ENCODE measurements at regions not wholly inside any gene's neighbourhood (a gene's known extent, or its start where the extent isn't known, plus 50 kb on each side); places are given as distances from the start of the nearest gene placed in this dataset.
"Not testable (repeated sequence)": the region's sequence is repeated elsewhere in the genome, so short reads cannot be mapped to it uniquely, and the experiment has no call there.

DNA sequence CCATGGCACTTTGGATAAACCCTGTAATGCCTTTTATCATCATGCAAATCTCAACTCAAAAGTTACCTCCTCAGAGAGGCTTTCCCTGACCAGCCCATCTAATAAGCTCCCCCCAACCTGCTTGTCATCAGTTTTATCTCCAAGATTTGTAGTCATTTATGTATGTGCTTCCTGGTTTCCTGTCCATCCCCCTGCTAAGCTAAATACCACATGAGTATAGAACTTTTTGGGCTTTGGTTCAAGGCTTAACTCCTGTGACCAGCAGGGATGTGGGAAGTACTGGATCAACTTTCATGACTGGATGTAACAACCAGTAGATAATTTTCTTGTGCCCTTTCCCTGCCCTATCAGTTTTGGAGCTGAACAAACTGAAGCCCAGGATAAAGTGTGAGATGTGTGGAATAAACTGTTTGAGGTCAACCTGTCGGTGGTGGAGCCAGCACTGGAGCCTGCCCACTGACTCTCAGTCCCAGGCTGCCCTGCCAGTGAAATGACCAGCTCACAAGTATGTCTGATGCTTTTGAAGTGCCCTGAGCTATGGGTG, 148.6 kb downstream of the CYP26A1 start:
- no peak for DNase-seq

DNA sequence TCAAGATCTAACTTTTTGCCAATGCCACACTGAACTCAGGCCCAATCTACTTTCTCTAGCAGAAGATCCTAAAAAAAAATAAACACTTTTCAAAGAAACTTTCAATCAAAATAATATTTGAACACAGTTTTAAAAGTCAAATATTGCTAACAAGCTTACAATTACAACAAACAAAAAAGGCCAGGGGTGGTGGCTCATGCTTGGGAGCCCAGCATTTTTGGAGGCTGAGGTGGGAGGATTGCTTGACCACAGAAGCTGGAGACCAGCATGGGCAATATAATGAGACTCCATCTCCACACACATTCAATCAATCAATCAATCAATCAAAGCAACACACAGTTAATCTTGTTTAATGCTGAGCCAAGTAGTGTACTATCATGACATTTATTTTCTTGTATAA, 149.2 kb downstream of the CYP26A1 start:
- no peak for DNase-seq

DNA sequence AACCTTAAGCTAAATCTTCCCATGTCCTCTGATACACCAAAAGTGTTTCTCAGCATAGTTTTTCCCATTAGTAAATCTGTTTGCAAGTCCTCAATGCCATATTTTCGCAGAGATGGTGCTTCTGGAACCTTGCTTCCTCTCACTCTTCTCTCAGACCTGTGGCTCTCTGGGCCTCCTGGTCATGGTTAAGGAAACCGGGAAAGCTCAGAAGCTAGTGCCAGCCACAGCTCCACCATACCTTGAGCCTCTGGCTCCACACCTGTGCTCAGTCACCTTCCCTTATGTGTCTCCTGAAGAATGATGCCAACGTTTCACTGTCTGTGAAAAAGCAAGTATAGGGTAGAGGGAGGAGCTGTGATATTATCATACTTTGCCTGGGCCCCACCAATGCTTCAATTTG, 149.6 kb downstream of the CYP26A1 start:
- DNase-seq = no peak

DNA sequence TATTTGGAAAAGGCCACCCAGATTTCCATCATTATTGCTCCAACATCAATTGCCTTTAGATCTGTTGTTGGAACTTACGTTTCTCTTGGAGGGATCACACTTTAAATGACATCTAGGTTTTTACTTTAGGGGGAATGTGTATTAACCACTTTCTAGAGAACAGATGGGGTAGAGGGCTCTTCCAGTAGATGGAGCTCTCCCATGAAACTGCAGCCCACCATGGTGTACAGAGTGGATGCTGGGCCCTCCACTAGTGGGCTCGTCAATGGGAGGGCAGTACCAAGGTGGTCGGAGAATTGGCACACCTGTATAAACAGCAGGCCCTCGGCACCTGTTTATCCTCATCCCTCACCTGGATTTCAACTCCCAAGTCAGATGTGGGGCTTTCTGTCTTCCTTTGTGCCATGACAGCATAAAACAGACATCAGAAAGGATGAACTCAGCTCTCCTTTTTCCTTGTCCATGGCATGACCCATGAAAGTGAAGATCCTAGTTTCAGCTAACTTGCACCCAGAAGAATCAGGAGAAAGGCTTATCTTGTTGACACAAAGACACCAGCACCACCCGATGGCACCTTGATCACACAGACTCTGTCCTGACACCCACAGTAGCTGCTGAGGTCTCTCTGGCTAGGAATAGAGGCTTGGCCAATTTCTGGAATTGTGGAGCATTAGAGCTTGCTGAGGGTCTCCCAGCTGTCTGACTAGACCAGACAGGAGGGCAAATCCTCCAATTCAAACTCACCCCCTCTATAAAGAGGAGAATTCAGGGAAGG, 150.5 kb downstream of the CYP26A1 start:
- no peak for DNase-seq

DNA sequence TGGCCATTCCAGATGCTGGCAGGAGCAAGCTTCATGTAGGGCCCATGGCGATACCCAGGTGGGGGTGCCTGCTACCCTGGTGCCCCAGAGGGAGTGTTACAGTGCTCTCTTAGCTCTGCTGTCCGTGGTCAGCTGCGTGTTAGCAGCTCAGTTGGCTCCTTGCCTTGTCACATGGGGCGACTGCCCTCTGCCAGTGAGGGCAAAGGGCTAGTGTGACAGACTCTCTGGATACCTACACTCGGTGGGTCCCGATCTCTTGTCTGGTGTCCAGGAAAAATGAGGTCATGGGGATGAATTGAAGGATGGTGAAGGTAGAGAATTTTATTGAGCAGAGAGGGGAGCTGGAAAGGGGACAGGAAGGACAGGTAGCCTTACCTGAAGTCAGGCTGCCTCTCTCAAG, 152.2 kb downstream of the CYP26A1 start:
- DNase-seq = no peak

DNA sequence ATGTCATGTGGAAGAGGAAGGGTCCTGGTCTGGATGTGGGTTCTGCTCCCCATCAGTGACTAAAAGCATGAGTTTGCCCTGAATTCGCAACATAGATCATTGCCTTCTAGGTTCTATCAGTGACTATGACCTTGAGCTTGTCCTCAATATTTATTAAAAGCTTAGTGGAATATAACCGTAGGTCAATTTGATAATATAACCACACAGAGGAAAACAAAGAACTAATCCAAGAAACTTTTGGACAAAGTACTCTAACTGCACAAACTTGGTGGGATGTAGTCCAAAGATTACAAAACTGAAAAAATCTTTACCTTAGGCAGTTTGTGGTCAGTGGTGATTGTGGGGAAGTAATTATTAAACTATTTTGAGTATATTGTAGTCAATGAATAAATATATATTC, 152.9 kb downstream of the CYP26A1 start:
- no peak for DNase-seq

DNA sequence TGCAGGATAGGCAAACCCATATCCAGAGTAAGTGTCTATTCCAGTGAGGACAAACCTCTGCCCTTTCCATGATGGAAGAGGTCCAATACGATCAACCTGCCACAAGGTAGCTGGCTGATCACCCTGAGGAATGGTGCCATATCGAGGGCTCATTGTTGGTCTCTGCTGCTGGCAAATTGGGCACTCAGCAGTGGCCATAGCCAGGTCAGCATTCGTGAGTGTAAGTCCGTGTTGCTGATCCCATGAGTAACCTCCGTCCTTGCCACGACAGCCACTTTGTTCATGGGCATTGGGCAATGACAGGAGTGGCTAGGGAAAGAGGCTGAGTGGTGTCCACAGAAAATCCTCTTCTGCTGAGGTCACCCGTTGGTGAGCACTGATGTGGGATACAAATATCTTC, 156.9 kb downstream of the CYP26A1 start:
- not testable (repeated sequence) for DNase-seq

DNA sequence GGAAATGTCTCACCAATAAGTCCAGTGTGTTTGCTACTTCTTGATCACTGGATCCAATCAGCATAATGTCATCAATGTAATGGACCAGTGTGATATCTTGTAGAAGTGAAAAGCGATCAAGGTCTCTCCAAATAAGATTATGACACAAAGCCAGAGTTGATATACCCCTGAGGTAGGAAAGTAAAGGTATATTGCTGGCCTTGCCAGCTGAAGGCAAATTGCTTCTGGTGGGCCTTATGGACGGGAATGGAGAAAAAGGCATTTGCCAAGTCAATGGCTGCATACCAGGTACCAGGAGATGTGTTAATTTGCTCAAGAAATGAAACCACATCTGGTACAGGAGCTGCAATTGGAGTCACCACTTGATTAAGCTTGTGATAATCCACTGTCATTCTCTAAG, 158.5 kb downstream of the CYP26A1 start:
- DNase-seq = not testable (repeated sequence)

DNA sequence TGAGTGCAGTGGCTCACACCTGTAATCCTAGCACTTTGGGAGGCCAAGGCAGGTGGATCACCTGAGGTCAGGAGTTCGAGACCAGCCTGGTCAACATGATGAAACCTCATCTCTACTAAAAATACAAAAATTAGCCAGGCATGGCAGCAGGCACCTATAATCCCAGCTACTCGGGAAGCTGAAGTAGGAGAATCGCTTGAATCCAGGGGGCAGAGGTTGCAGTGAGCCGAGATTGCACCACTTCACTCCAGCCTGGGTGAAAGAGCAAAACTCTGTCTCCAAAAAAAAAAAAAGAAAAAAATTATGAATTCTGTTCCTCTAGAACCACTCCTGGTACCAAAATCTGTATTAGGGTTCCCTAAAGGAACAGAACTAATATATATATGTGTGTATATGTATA, 161.2 kb downstream of the CYP26A1 start:
- DNase-seq = not testable (repeated sequence)

DNA sequence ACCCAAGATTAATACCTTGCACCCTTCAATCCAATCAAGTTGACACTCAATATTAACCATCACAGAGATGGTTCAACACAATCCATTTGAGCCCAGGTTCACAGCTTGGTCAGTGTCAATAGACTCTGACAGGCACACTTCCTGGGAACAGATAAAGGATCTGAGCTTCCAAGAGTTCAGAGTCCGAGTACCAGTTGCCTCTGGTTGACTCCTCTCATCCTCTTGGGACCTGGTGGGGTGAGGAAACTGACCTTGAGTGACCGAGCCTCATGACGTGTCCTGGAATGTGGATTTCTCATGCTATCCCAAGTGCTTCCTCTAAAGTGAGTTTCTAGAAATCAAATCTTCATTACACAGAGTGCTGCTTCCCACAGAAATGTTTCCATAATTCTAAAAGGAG, 162.0 kb downstream of the CYP26A1 start:
- DNase-seq = no peak

DNA sequence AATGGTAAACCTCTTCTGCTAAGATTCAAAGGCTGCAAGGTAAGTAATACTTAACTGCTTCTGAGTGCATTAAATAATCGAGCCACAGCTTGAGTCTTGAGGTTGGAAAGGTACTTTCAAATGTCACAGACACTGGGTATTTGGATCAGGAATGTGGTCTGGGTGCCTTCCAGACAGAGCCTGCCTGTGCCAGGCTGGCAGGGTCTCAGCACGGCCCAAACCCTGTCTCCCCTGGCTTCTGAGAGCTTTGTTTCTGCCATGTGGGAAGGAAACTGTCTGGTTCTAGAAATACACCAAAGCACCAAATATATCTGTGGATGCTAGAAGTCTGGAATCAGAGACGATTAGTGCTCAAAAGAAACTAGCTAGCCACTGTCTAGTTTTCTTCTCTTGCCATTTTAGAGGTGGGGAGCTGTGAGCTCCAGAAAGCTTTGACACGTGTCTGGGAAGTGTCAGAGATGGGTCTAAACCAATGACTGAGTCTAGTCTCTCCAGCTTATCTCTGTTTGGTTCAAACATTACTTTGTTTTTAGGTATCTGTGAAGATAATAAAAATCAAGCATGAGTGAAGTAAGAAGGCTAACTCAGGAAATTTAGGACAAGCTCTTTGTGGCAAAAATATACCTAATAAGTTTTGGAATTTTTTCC, 162.8 kb downstream of the CYP26A1 start:
- no peak for DNase-seq

DNA sequence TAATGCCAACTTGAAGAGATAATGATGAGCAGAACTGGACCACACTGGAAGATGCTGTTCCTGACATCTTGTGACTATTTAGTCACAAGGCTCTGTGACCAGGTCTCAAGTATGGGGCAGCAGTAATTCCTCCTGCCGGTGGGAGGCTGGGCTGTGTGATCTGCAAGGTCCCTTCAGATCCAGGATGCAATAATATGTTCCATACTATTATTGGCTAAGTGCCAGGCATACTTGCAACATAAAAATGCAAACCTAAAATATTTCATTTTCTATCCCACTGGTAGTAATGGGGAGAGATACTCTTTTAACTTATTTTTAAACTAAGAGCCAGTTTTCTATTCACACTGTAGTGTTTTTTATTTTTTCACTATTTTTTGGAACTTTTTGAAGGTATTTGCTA, 171.5 kb downstream of the CYP26A1 start:
- DNase-seq = no peak

DNA sequence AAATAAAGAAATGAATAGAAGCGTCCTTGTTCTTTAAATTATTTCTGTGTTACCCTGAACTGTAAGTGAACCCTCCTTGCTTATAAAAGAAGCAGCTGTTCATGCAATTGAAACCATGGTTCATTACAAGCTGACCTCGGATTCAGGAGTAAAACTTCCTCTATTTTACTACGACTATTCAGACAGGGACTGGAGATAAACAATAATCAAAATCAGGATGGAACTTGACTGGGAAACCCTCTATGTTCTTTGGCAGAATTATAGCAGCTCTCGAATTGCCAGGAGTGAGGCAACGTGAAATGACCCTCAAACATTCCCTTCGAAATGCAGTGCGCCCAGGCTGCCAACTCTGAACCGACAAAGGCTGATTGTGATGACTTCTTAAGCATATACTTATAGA, 172.1 kb downstream of the CYP26A1 start:
- DNase-seq = no peak

DNA sequence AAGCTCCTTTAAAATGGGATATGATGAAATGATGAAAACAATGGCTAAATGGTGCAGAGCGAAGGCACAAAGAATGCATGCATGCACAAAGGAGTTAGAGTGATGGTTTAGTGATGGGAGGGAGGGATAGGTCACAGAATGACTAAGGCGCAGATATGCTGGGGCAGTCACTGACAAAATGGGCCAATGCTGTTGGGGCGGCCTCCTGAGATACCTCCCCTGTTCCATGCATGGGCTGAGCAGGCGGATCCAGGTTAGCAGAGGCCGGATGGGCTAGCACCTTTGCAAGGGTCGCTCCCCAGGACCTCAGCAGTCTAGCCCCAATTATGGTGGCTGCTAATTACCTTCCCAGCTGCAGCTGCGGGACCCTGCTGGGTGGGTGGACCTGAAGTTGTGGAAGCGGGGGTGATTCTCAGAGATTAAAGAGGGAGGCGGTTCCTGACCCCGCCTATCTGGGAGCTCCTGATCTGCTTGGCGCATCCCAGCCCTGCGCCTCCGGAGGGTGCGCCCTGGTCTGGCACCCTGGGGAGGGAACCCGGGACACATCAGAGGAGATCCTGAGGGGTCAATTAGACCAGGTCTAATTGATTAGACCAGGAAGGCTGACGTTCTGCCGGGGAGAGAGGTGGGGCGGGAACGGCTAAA, 175.0 kb downstream of the CYP26A1 start:
- DNase-seq = no peak

DNA sequence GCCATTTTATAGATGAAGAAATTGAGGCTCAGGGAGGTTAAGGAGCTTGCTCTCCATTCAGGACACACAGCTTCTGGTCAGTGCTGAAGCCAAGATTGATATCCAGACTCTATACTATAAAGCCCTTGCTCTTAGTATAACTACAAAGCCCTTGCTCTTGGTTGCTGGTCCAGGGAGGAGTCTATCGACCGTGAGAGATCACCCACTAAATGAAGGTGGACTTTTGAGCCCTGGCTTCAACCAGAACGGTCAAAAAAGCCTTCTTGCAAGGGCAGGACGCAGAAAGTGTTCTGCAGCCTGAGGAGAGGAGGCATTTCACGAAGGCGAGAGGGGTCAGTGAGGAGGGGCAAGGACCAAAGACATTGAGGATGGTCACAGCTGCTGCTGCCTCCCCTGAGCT, 176.3 kb downstream of the CYP26A1 start:
- no peak for DNase-seq

DNA sequence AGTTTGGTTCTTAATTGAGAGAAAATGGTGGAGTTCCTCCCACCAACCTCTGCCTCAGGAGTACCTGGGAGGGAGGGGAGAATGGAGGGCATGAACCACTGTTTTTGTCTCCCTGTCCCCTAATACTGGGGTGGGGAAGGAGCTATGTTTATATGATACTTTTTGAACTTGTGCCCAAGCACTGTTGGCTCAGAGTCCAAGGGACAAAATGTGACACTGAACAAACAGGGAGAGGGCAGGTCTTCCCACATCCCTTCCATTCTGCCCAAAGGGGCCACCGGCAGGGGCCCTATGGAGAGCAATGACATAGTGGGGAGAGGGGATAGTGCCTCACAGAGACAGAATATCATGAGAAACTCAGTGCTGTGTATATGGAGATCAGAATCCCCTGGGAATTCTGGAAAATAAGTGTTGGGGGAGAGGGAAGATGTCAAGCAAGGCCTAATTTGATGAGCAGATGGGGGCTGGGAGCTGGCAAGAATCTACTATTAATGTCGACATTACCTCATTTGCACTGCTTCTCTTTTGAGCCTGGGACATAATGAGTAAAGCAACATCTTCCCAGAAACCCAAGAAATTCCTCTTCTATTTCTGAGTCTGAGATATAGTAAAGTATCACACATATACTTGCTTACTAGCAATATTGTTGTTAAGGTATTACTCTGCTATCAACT, 180.6 kb downstream of the CYP26A1 start:
- no peak for DNase-seq

DNA sequence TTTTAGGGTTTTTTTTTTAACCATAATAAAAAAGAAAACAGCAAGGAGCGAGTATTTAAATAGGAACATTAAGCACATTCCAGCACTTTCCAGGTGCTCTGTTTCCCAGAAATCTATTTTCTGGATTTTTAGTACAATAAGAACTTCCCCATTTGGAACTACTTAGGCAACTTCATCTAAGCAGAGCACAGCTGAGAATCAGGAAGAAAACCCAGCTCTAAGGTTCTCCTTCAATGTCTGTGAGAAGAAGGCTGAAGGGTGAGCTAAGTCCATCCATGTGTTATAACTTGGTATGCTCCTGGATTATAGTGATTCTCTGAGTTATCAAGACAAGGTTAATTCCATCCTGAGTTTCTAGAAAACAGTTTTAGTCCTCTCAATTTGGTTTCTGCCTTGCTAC, 181.9 kb downstream of the CYP26A1 start:
- DNase-seq = no peak

Measured in GDM1 (cell line).